HCT116 (cell line): ENCODE measurements at regions not wholly inside any gene's neighbourhood (a gene's known extent, or its start where the extent isn't known, plus 50 kb on each side); places are given as distances from the start of the nearest gene placed in this dataset.

Experiments used
- ATAC-seq: fragments of 200-7000 bp; cut with Tn5 transposase; 2 replicates; pipeline ENCODE4 v1.9.1; 2020; ENCODE audit warnings: mild to moderate bottlenecking, moderate library complexity
- BruUV-seq: library from RNA; stranded (reverse); fragments of 400-500 nt; replicated peaks from 2 replicates; lab custom pipeline; 2021; lab: Mats Ljungman, UMichigan
- CTCF ChIA-PET: fragments of 300-600 bp; sonication (Branson Sonifier 250); formaldehyde crosslinking; loops from one replicate; lab custom pipeline; 2021; ENCODE audit warnings: antibody characterized with exemption; lab: Charles Lee
- POLR2A ChIA-PET: fragments of 300-600, 350-600 bp; sonication (Branson Sonifier 250); formaldehyde crosslinking; loops from one replicate; lab custom pipeline; 2021; ENCODE audit warnings: antibody characterized with exemption; lab: Charles Lee
- RAD21 ChIA-PET, 2 experiments: fragments of 300-600 bp; sonication (Branson Sonifier 250); formaldehyde crosslinking; loops; one replicate each; lab custom pipeline; 2023; ENCODE audit warnings: low total read pairs in 2 of 2; ENCODE audit not compliant: uncharacterized antibody in 2 of 2, unreplicated experiment in 2 of 2, low non-redundant PET in 1 of 2; lab: Charles Lee
- DNase-seq: peaks from one replicate; pipeline ENCODE4 v3.0.0-alpha.2; 2010; ENCODE audit warnings: low read depth, low spot score
- H2AFZ ChIP-seq: fragments of 200-600 bp; shearing (Covaris generic), sonication (generic); 2 replicates; pipeline ENCODE4 v1.6.1; 2017; ENCODE audit warnings: low read depth, mixed run types, mixed read lengths, antibody characterized with exemption, low read length; ENCODE audit not compliant: poor library complexity, severe bottlenecking
- H3K27ac ChIP-seq: 2 replicates; pipeline ENCODE4 v1.5.1; 2012; ENCODE audit warnings: low read depth, low read length
- H3K27me3 ChIP-seq: fragments of 200-600 bp; sonication (generic); 2 replicates; pipeline ENCODE4 v1.6.1; 2016; ENCODE audit warnings: mixed run types, low read length, mixed read lengths; ENCODE audit not compliant: insufficient read depth
- H3K36me3 ChIP-seq, 2 experiments: fragments of 200-500 bp in 1 of 2; fragments of 200-600 bp in 1 of 2; sonication (Bioruptor generic) in 1 of 2; sonication (generic) in 1 of 2; 2 replicates each; pipeline versions ENCODE4 v1.5.1 to v1.6.1; 2014 to 2016; ENCODE audit warnings: low read length in 2 of 2, inconsistent platforms in 1 of 2, mixed read lengths in 1 of 2, mixed run types in 1 of 2; ENCODE audit not compliant: insufficient read depth in 2 of 2, control insufficient read depth in 1 of 2
- H3K4me1 ChIP-seq, 2 experiments: fragments of 200-600 bp in 1 of 2; sonication (generic) in 1 of 2; 2 replicates each; pipeline versions ENCODE4 v1.5.1 to v1.6.1; 2012 to 2017; ENCODE audit warnings: low read length in 2 of 2, inconsistent platforms in 1 of 2, mild to moderate bottlenecking in 1 of 2, mixed read lengths in 1 of 2, mixed run types in 1 of 2, moderate library complexity in 1 of 2; ENCODE audit not compliant: insufficient read depth in 2 of 2, control insufficient read depth in 1 of 2
- H3K4me2 ChIP-seq: fragments of 200-600 bp; sonication (generic); 2 replicates; pipeline ENCODE4 v1.6.1; 2017; ENCODE audit warnings: mixed run types, low read length, mixed read lengths
- H3K4me3 ChIP-seq, 2 experiments: fragments of 200-600 bp in 1 of 2; sonication (generic) in 1 of 2; replicated peaks in 1 of 2; 2 replicates each; pipeline ENCODE4 v1.5.1; 2011 to 2016; ENCODE audit warnings: low read length in 2 of 2, control low read depth in 1 of 2, low read depth in 1 of 2, mild to moderate bottlenecking in 1 of 2, mixed read lengths in 1 of 2, mixed run types in 1 of 2
- H3K79me2 ChIP-seq: fragments of 200-600 bp; sonication (generic); 2 replicates; pipeline ENCODE4 v1.6.1; 2017; ENCODE audit warnings: mild to moderate bottlenecking, mixed run types, low read length, moderate library complexity, mixed read lengths; ENCODE audit not compliant: insufficient read depth
- H3K9ac ChIP-seq: fragments of 200-600 bp; sonication (generic); 2 replicates; pipeline ENCODE4 v1.6.1; 2016; ENCODE audit warnings: low read length, mixed read lengths
- H3K9me2 ChIP-seq: fragments of 200-600 bp; sonication (generic), shearing (Covaris generic); 2 replicates; pipeline ENCODE4 v1.6.1; 2017; ENCODE audit warnings: mixed run types, mild to moderate bottlenecking, moderate library complexity; ENCODE audit not compliant: insufficient read depth
- H3K9me3 ChIP-seq, 2 experiments: fragments of 200-500 bp in 1 of 2; fragments of 200-600 bp in 1 of 2; sonication (Bioruptor generic) in 1 of 2; sonication (generic) in 1 of 2; 2 replicates each; pipeline ENCODE4 v1.6.1; 2014 to 2017; ENCODE audit warnings: low read length in 2 of 2, mixed read lengths in 2 of 2, inconsistent platforms in 1 of 2, low read depth in 1 of 2, mild to moderate bottlenecking in 1 of 2, mixed run types in 1 of 2, moderate library complexity in 1 of 2; ENCODE audit not compliant: control insufficient read depth in 1 of 2, insufficient read depth in 1 of 2
- H4K20me1 ChIP-seq: fragments of 200-600 bp; sonication (generic), shearing (Covaris generic); 2 replicates; pipeline ENCODE4 v1.6.1; 2017; ENCODE audit warnings: mixed run types, mild to moderate bottlenecking, moderate library complexity; ENCODE audit not compliant: insufficient read depth
- CBX3 ChIP-seq: IDR thresholded peaks from 2 replicates; pipeline ENCODE4 v1.6.1; 2012; ENCODE audit warnings: low read depth
- CEBPB ChIP-seq: IDR thresholded peaks from 2 replicates; pipeline ENCODE4 v1.6.1; 2012; ENCODE audit warnings: low read depth
- CTCF ChIP-seq, 3 experiments: fragments of 200-600 bp in 1 of 3; sonication (generic) in 1 of 3; IDR thresholded peaks in 2 of 3; conservative IDR thresholded peaks in 1 of 3; 2 replicates each; pipeline ENCODE4 v1.5.1; 2012 to 2017; ENCODE audit warnings: low read depth in 2 of 3, low read length in 2 of 3, antibody characterized with exemption in 1 of 3, borderline replicate concordance in 1 of 3, control low read depth in 1 of 3, mild to moderate bottlenecking in 1 of 3, mixed read lengths in 1 of 3, mixed run types in 1 of 3, moderate library complexity in 1 of 3; ENCODE audit not compliant: insufficient read depth in 1 of 3
- EGR1 ChIP-seq: IDR thresholded peaks from 2 replicates; pipeline ENCODE4 v1.6.1; 2012; ENCODE audit warnings: low read depth
- ELF1 ChIP-seq: IDR thresholded peaks from 2 replicates; pipeline ENCODE4 v1.6.1; 2012; ENCODE audit warnings: low read depth, borderline replicate concordance
- EZH2 ChIP-seq: fragments of 200-600 bp; sonication (generic); IDR thresholded peaks from 2 replicates; pipeline ENCODE4 v1.6.1; 2017; ENCODE audit warnings: antibody characterized with exemption, mixed run types
- EZH2phosphoT487 ChIP-seq: fragments of 200-600 bp; IDR thresholded peaks from 2 replicates; pipeline ENCODE4 v1.6.1; 2018; ENCODE audit warnings: antibody characterized with exemption, borderline replicate concordance
- FOSL1 ChIP-seq: IDR thresholded peaks from 2 replicates; pipeline ENCODE4 v1.6.1; 2012; ENCODE audit warnings: low read depth
- JUND ChIP-seq: IDR thresholded peaks from 2 replicates; pipeline ENCODE4 v1.6.1; 2012
- MAX ChIP-seq: IDR thresholded peaks from 2 replicates; pipeline ENCODE4 v1.6.1; 2012
- POLR2A ChIP-seq: IDR thresholded peaks from 2 replicates; pipeline ENCODE4 v1.7.0; 2011; ENCODE audit warnings: borderline replicate concordance; ENCODE audit not compliant: insufficient read depth, insufficient read length; ENCODE audit errors: extremely low read depth
- POLR2AphosphoS5 ChIP-seq: IDR thresholded peaks from 2 replicates; pipeline ENCODE4 v1.6.1; 2011; ENCODE audit warnings: mild to moderate bottlenecking, low read depth, low read length, moderate library complexity
- SIN3A ChIP-seq: IDR thresholded peaks from 2 replicates; pipeline ENCODE4 v1.6.1; 2012; ENCODE audit warnings: low read depth
- SP1 ChIP-seq: IDR thresholded peaks from 2 replicates; pipeline ENCODE4 v1.6.1; 2012; ENCODE audit warnings: low read depth
- SRF ChIP-seq: IDR thresholded peaks from 2 replicates; pipeline ENCODE4 v1.6.1; 2012; ENCODE audit warnings: low read depth
- TCF7L2 ChIP-seq: IDR thresholded peaks from 2 replicates; pipeline ENCODE4 v1.7.0; 2011; ENCODE audit warnings: borderline replicate concordance, inconsistent platforms; ENCODE audit not compliant: insufficient read depth, insufficient read length; ENCODE audit errors: extremely low read depth
- YY1 ChIP-seq: IDR thresholded peaks from 2 replicates; pipeline ENCODE4 v1.6.1; 2011; ENCODE audit warnings: low read length, low read depth, moderate library complexity, mild to moderate bottlenecking; ENCODE audit not compliant: insufficient replicate concordance; ENCODE audit errors: extremely low read depth
- ZBTB33 ChIP-seq: IDR thresholded peaks from 2 replicates; pipeline ENCODE4 v1.6.1; 2011; ENCODE audit warnings: mild to moderate bottlenecking, low read length, moderate library complexity; ENCODE audit not compliant: insufficient replicate concordance; ENCODE audit errors: extremely low read depth
- ZFX ChIP-seq: fragments of 450-650 bp; IDR thresholded peaks from 2 replicates; pipeline ENCODE4 v1.6.1; 2017
- intact Hi-C: fragments of 100-400 bp; cut with micrococcal nuclease; formaldehyde crosslinking; loops from 2 replicates; pipeline ENCODE4 v1.10.0; 2022
- TF ChIP-seq, protein P1 (sequence below): IDR thresholded peaks from 2 replicates; pipeline ENCODE4 v1.6.1; 2012

DNA sequence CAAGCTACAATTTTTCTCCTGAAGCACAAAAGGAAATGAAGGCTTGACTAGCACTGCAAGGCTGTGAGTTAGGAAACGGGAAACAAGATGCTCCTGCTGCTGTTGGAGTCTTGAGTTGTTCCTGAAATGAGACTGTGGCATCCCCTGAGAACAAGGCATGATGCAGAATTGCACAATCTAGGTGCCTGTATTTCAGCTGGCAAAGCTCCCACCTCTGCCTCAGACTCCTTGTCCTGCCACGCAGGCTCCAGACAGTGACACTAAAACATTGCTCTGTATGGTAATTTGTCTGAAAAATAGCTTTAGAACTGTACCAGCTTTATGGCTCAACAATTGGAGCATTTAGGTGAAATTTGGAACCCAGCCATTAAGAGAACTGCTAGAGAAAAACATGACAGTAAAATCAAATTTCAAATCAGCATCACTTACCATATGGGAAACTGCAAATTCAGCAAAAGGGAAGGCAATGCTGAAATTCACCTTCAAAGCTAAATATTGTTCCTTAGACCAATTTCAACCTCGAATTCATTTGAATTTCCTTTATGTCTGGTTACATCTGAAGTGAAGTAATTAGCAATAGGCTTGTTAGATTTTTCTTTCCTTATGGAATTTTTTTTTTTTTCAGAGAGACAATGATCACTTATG, 103.4 kb downstream of the MFAP3L start:
- H3K9me2 ChIP-seq: no peaks in the 10 kb centered on the region
- no peak overlapping the region for H3K9ac ChIP-seq
- POLR2A ChIA-PET: no interaction called here
- H3K4me3 ChIP-seq: no peak overlapping the region
- BruUV-seq: no TSS peak
- no peak for TF ChIP-seq CBX3
- no peak for TF ChIP-seq SIN3A
- TF ChIP-seq YY1: no peak
- no peak for TF ChIP-seq POLR2AphosphoS5
- TF ChIP-seq ZBTB33: no peak
- no peak for TF ChIP-seq SP1
- TF ChIP-seq FOSL1: no peak
- no peak for TF ChIP-seq POLR2A
- TF ChIP-seq ELF1: no peak
- no peak for TF ChIP-seq ZFX
- TF ChIP-seq JUND: no peak
- TF ChIP-seq TCF7L2: no peak
- no peak for TF ChIP-seq EGR1
- TF ChIP-seq, protein P1, sequence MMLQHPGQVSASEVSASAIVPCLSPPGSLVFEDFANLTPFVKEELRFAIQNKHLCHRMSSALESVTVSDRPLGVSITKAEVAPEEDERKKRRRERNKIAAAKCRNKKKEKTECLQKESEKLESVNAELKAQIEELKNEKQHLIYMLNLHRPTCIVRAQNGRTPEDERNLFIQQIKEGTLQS: no peak
- TF ChIP-seq CTCF (IDR thresholded peaks at IDR 0.05 in 2 of 3, conservative IDR thresholded peaks at IDR 0.05 in 1 of 3; ENCODE audit: borderline replicate concordance in 1 of 3, insufficient read depth in 1 of 3, low read depth in 2 of 3, low read length in 2 of 3): no peak
- no peak for TF ChIP-seq EZH2phosphoT487
- TF ChIP-seq CEBPB: no peak
- TF ChIP-seq MAX: no peak
- TF ChIP-seq SRF: no peak
- no peak for TF ChIP-seq EZH2
- TF ChIP-seq, all 23 proteins: peak for 0
- Histone ChIP-seq H3K4me1 (peaks cover 0 to 14% of the 10 kb centered on the region in 2 experiments; a peak in 2 of 4 replicates), H2AFZ (no peak overlapping the region), H3K27ac (no peak overlapping the region), H3K4me2 (no peak overlapping the region), H4K20me1 (no peaks in the 10 kb centered on the region), H3K36me3 (no peaks in the 10 kb centered on the region), H3K9me3 (no peaks in the 10 kb centered on the region; a peak in 1 of 4 replicates), H3K79me2 (no peaks in the 10 kb centered on the region), H3K27me3 (no peaks in the 10 kb centered on the region)
- DNase-seq: no peak
- ATAC-seq: no peak
- ChIA-PET CTCF (no interaction called here), RAD21 (no interaction called here)
- intact Hi-C loops: no loop called here
